ENCODE measurements at regions not wholly inside any gene's neighbourhood (a gene's known extent, or its start where the extent isn't known, plus 50 kb on each side); places are given as distances from the start of the nearest gene placed in this dataset.

GRCh38 chr4:155616117-155616516 lies 50.5 kb upstream of the GUCY1A1 start:
- DNase-seq, result no peak

GRCh38 chr4:155615081-155615887 lies 51.4 kb upstream of the GUCY1A1 start:
- no peak for DNase-seq

- no peak for DNase-seq
These were observed 52.4 kb upstream of the GUCY1A1 start for GRCh38 chr4:155614111-155614762.

- DNase-seq, result no peak
These were observed 54.6 kb upstream of the GUCY1A1 start for GRCh38 chr4:155612074-155612473.

- DNase-seq, result no peak
These were observed 55.1 kb upstream of the GUCY1A1 start for GRCh38 chr4:155611501-155611900.

GRCh38 chr4:155610143-155610542 lies 56.5 kb upstream of the GUCY1A1 start:
- no peak for DNase-seq

- no peak for DNase-seq
These were observed 57.1 kb upstream of the GUCY1A1 start for GRCh38 chr4:155609455-155610059.

GRCh38 chr4:155608225-155608885 lies 58.3 kb upstream of the GUCY1A1 start:
- DNase-seq, result no peak

- DNase-seq, result no peak
These were observed 59.2 kb upstream of the GUCY1A1 start for GRCh38 chr4:155607481-155607880.

GRCh38 chr4:155604718-155605626 lies 61.7 kb upstream of the GUCY1A1 start:
- no peak for DNase-seq

- DNase-seq, result no peak
These were observed 63.2 kb upstream of the GUCY1A1 start for GRCh38 chr4:155603360-155603891.

GRCh38 chr4:155602351-155603140 lies 64.1 kb upstream of the GUCY1A1 start:
- no peak for DNase-seq

GRCh38 chr4:155600244-155600643 lies 66.4 kb upstream of the GUCY1A1 start:
- no peak for DNase-seq

GRCh38 chr4:155599596-155599995 lies 67.1 kb upstream of the GUCY1A1 start:
- no peak for DNase-seq

GRCh38 chr4:155599085-155599484 lies 67.6 kb upstream of the GUCY1A1 start:
- DNase-seq, result no peak

GRCh38 chr4:155597933-155598451 lies 68.7 kb upstream of the GUCY1A1 start:
- no peak for DNase-seq

- DNase-seq, result no peak
These were observed 69.4 kb upstream of the GUCY1A1 start for GRCh38 chr4:155597281-155597680.

- no peak for DNase-seq
These were observed 72.9 kb upstream of the GUCY1A1 start for GRCh38 chr4:155593793-155594192.

- DNase-seq, result no peak
These were observed 73.7 kb upstream of the GUCY1A1 start for GRCh38 chr4:155592938-155593297.

- no peak for DNase-seq
These were observed 74.3 kb upstream of the GUCY1A1 start for GRCh38 chr4:155592179-155592937.
